ENCODE measurements at regions not wholly inside any gene's neighbourhood (a gene's known extent, or its start where the extent isn't known, plus 50 kb on each side); places are given as distances from the start of the nearest gene placed in this dataset.

GRCh38 chr9:117487555-117488175 is 72.8 kb upstream of the ASTN2 start:
- DNase-seq (ENCODE audit: low read depth), result peak; percentile 82

- DNase-seq (ENCODE audit: low read depth), result no peak
These were observed 71.6 kb upstream of the ASTN2 start for GRCh38 chr9:117486426-117486825.

GRCh38 chr9:117485176-117485575 is 70.3 kb upstream of the ASTN2 start:
- peak; percentile 85 for DNase-seq (ENCODE audit: low read depth)

- DNase-seq (ENCODE audit: low read depth), result no peak
These were observed 65.9 kb upstream of the ASTN2 start for GRCh38 chr9:117480729-117481128.

DNA sequence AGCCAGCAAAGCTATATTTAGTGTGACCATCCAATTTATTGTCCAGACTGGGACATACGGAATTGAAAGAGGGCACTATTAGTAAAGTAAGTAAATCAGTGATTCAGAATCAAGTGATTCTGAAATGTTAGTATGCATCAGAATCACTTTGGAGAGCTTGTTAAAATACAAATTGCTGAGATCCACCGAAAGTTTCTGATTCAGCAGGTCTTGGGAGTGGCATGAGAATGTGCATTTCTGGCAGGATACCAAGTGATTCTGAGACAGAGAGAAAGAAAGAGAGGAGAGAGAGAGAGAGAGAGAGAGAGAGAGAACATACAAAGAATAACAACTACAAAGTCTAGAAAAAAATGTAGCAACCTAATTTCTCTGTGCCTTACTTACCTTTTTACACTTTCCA is 65.4 kb upstream of the ASTN2 start:
- peak; percentile 24 for DNase-seq (ENCODE audit: low read depth)

- DNase-seq (ENCODE audit: low read depth), result no peak
These were observed 58.4 kb upstream of the ASTN2 start for GRCh38 chr9:117473293-117473692.

- no peak for DNase-seq (ENCODE audit: low read depth)
These were observed 56.0 kb upstream of the ASTN2 start for GRCh38 chr9:117470902-117471301.

GRCh38 chr9:117470455-117470854 is 55.6 kb upstream of the ASTN2 start:
- DNase-seq (ENCODE audit: low read depth), result no peak

DNA sequence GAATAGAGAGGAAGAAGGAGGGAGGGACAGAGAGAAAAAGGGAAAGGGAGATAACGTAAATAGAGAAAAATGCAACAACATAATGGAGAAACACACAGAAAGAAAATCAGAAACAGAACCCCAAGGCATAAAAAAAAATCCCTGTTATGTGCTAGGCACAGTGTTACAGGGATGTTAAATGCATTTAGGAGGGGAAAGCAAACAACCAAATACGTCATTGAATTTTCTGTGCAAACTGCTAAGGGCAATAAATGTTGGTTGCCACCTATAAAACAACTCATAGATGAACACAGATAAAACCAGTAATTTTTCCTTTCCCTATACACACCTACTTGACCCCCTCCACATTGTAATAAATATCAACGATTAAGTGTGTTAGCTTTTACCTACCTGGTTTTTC is 51.3 kb upstream of the ASTN2 start:
- no peak for DNase-seq (ENCODE audit: low read depth)

DNA sequence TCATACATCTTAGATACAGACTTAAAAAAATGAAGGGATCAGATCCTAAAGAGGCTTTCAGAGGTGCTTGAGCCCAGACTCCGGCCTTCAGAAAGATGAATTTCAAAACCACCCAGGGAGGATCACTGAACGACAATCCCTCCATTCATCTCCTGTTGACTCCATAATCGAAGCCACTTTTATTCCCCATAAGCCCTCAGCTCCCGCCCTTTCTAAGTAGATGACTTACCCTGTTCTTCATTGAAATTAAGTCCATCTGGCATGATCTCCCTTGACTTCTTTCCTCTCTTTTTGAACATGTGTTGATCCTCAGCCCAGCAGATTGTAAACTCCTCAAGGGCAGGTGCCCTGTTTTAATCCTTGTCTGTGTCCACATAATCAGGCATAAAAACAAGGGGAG is 50.8 kb upstream of the ASTN2 start:
- DNase-seq (ENCODE audit: low read depth), result no peak

- DNase-seq (ENCODE audit: low read depth), result peak; percentile 92
These were observed 50.2 kb upstream of the ASTN2 start for GRCh38 chr9:117464941-117465616.
